ENCODE measurements at regions not wholly inside any gene's neighbourhood (a gene's known extent, or its start where the extent isn't known, plus 50 kb on each side); places are given as distances from the start of the nearest gene placed in this dataset.
"Not testable (repeated sequence)": the region's sequence is repeated elsewhere in the genome, so short reads cannot be mapped to it uniquely, and the experiment has no call there.

DNA sequence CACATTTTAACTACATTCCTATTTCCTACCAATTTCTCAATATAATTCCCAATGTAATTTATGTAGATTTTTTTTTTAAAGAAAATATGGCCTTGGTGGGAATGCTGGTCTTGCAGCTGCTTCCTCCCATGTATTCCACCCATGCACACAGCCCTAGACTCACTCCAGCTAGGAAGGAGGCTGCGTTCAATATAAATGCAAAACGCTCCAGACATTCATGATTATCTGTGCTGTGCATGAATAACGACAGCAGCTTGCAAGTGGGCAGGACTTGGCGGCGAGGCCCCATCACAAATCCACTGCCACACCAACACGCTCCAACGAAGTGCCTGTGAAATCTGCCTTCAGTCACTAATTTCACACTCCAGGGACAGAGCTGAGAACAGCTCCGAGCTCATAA, 391.2 kb downstream of the PREX1 start:
- not testable (repeated sequence) for DNase-seq

DNA sequence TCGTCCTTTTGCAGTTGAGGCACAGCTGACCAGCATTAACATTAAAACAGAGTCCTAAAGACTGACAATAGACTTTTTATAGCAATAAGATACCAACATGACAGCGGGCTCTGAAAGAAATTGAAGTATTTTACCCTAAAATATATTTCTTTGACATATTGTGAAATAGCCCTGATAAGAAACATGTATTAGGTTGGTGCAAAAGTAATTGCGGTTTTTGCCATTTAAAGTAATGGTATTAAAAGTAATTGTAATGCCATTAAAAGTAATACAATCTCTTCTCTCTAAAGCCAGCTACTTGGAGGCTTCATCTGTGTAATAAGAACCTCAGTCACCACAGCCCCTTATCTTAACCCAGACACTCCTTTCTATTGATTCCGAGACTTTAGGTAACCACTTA, 394.6 kb downstream of the PREX1 start:
- no peak for DNase-seq

DNA sequence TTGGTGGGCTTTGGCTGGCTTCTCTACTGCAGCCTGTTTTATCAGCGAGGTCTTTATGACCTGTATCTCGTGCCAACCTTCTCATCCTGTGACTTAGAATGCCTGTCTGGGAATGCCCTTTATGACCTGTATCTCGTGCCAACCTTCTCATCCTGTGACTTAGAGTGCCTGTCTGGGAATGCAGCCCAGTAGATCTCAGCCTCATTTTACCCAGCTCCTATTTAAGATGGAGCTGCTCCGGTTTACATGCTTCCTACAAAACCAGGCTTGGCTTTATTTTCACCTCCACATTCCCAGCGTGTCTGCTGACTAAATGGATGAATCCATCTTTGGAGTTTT, 395.3 kb downstream of the PREX1 start:
- DNase-seq: no peak

DNA sequence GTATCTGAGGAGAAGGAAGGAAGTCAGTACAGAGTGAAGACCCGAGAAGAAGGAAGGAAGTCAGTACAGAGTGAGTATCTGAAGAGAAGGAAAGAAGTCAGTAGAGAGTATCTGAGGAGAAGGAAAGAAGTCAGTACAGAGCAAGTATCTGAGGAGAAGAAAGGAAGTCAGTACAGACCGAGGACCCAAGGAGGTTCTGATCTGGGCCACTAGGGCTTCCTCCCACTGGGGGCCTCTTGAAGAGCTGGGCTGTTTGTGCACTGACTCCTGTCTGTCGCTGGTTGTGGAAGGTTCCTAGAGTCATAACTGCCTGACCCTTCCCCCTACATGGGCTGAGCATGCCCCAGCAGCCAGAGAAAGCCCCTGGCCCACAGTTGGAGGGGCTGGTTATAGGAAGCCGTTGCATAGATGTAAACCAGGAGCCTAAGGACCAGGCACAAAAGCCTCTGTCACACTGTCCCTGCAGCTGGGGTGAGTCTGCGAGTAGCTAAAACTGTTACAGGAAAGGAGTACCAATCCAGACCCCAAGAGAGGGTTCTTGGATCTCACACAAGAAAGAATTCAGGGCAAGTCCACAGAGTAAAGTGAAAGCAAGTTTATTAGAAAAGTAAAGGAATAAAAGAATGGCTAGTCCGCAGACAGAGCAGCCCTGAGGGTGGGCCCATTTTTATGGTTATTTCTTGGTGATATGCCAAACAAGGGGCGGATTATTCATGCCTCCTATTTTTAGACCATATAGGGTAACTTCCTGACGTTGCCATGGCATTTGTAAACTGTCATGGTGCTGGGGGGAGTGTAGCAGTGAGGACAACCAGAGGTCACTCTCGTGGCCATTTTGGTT, 395.9 kb downstream of the PREX1 start:
- DNase-seq: no peak

DNA sequence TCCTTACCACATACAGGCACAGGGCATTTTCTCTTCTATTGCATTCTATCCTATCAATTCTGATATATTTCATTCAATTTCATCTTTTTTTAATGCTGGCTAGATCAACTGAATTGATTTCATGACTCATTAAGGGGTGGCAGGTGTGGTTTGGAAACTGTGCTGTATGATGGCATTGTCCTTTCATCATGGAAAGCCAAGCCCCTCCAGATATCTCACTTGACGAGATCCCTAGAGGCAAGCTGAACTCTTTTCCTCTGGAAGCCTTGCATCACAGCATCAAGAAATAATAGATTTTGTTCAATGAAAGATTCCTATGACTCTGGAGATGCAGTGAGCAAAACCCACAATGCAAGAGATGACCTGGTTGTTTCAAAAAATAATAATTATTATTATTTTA, 401.2 kb downstream of the PREX1 start:
- no peak for DNase-seq

DNA sequence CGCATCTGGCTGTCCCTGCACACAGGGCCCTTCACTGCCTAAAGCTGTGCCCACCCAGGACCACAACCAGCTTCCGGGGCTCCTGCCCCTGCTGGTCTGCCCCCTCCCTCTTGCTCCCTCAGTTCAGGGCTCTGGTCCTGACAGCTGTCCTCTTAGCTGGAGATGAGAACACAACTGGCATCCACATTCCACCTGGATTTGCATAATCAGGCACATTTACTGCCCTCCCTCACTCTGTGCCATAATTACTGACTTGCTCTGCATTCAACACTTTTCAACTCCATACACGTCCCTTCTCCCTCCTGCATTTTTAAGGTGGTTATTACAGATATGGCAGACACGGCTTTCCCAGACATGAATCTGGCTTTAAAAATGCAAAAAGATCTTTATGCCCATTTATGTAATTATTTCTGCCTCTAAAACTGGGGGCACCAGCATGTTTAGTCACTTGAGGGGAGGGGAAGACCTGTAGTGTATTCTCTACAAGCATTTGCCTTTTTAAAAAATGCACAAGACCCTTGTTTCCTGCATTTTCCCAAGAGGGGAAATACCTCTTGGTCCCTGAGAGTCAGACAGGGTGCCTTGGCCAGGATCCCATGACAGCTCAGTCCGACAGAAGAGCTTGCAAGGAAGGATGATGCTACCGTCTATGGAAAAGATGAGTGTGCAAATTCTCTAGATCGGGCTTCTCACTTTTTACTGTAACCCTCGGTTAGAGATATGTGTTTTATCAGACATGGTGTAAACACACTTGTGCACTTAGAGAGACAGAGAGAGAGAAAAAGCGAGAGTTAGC, 401.8 kb downstream of the PREX1 start:
- DNase-seq: no peak

DNA sequence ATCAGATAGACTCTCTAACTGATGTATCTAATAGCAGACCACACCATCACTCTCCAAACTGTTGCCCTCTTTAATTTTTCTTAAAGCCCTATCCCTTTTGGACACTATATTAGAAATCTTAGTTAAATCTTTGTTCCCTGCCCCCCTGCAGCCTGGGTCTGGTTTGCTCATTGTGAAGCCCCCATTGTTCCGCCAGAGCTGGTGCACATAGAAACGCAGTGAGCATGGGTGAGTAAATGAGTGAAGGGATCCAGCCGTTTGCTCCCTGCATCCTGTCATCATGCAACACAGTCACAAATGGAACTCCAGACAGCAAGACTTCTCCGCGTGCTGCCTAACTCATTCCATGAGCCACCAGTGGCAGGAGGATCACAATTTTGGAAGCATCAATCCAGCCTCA, 402.5 kb downstream of the PREX1 start:
- DNase-seq: no peak

DNA sequence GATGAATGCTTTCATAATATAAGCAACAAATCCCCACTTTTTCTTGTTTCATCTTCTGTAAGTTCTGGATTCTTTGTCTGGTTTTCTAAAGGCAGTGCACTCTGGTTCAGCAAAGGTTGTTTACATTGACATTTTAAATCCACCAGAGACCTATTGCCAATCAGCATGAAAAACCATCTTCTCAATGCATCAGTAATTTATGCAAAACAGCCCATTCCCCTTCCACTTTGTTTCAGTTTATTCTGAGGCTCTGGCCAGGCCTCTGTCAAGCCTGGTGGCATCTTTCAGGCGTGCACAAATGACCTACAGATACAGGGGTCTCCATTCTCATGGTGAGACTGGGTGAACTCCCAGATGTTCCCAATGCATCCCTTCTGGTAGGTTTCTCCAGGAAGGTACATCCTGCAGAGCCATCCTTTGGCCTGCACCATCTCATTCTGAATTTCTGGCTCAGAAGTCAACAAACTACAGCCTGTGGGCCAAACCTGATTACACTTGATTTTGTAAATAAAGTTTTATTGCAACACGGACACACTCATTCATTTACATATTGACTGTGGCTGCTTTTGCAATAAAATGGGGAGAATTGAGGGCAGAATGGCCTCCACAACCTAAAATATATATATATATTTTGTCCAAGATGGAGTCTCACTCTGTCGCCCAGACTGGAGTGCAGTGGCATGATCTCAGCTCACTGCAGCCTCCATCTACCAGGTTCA, 405.4 kb downstream of the PREX1 start:
- DNase-seq: no peak

DNA sequence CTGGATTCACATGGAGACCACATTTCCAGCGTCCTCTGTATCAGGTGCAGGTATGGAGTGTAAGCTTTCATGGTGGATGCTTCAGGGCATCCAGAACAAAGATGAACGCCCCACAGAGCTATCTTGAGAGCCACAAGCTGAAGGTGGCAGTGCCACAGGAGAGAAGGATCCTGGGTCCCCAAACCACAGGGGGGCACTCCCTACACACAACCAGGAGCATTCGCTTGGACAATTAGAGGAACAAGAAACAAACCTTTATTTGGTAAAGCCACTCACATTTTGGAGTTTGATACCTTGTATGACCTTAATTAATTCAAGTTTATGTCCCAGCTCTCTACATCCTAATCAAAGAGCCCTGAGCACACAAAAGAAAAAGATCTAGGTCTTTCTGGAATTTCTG, 406.3 kb downstream of the PREX1 start:
- DNase-seq: no peak

DNA sequence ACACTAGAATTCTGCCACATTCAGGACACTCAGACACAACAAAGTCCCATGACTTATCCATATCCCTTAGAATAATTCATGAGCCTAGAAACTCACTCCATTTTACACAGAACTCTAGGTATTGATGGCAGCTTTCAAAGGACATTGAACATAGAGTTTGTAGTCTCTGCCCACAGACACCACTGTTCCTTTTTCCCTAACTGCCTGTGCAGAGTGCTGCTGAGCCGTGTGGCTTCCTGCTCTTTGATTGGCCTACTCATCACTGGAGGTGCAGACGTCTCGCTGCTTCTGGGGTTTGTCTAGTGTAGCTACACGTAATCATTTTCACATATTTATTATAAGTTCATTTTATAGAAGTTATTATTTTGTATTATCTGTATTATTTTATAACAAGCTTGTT, 407.6 kb downstream of the PREX1 start:
- DNase-seq: no peak

DNA sequence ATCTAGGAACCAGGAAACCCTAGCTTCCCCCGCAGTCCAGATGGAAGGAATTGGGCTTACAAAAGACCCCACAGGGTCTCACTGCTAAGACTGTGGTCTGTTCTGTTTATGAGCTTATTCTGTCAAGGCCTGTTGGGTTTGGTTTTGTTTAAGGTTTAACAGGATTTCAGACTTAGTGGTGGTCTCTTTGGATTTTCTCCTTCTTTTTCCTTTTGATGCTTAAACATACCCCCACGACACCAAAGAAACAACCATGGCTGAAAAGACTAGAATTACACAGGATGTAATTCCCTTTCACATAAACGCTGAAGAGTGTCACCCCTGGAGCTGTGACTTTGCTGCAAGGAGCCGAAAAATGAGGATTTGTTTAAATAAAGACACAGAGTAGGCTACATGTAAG, 408.6 kb downstream of the PREX1 start:
- DNase-seq: no peak

DNA sequence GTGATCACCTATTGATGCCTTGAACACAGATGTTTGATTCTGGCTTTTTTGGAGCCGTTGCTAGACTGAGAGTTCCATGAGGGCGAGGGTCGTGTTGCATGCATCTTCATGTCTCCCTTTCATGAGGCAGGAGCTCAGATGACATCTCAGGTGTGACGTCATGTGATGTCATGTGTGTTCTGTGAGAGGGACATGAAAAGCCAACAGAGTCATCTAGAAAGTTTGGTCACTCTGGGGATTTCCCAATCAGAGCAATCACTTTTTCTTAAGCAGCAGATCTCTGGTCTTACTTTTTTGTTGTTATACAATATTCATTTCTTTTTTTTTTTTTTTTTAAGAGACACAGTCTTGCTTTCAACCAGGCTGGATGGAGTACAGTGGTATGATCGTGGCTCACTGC, 411.8 kb downstream of the PREX1 start:
- no peak for DNase-seq

DNA sequence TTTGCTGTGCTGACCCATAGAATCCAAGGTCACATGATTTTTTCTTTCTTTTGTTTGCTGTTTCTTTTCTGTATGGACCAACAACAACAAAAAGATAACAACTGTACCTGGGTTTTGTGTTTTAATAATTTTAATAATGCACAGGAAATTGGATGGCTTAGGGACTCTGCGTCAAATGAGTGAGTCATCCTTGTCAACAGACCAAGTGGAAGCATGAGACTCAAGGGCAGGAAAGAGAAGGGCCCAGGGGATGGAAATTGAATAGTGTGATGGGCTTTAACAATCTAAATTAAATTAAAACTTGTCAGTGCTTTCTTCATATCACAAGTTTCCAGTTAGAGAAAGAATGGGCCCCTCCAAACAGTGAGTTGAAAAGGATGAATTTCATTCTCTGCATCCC, 413.0 kb downstream of the PREX1 start:
- DNase-seq: no peak

DNA sequence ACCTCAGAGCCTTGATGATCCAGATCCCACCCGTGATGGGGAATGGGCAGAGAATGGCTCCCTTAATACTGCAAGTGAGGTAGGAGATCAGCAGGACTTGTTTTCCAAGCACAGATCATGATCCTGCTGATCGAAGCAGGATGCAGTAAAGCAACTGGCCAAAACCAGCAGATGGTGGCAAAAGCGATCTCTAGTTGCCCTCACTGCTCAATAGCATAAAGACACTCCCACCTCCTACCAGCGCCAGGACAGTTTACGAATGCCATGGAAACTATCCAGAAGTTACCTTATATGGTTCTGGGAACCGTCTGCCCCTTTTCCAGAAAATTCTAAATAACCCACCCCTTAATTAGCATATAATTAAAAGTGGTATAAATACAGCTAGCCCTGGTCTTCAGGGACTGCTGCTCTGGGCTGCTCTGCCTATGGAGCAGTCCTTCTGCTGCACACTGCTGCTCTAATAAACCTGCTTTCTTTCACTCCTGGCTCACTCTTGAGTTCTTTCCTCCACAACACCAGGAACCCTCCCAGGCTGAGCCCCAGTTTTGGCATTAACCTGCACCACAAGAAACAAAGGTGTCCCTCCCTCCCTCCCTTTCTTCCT, 415.8 kb downstream of the PREX1 start:
- DNase-seq: no peak

DNA sequence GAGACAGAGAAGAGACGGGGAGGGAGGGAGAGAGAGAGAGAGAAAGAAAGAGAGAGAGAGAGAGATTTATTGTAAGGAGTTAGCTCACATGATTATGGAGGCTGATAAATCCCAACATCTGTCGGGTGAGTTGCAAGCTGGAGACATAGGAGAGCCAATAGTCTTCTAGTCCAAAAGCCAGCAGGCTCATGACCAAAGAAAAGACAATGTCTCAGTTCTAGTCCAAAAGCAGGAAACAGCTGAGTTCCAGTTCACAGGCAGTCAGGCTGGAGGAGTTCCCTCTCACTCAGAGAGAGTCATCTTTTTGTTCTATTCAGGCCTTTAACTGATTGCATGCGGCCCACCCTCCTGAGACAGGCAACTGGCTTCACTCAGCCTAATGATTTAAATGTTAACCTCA, 416.6 kb downstream of the PREX1 start:
- no peak for DNase-seq

DNA sequence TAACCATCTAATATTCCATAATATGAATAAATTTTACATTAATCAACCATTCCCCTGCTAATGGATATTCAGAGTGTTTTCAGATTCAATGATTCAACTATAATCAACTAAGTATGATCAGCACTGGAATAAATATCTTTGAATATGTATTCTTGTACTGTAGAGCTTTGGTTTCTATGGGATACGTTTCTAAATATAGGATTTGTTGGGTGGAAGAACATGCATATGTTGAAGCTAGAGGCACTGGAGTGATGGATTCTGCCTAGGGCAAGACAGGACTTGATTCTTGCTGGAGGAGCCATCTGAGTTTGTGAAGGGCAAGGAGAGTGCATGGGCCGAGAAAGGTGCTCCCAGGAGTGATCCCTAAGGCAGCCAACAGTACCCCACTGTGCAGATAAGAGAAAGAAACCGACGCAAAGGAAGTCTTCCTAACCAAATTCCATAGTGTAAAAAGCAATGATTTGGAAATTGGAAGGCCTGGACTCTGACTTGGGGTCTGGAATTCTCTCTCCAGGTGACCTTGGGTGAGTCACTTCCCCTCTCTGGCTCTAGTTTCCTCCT, 418.7 kb downstream of the PREX1 start:
- DNase-seq: no peak

DNA sequence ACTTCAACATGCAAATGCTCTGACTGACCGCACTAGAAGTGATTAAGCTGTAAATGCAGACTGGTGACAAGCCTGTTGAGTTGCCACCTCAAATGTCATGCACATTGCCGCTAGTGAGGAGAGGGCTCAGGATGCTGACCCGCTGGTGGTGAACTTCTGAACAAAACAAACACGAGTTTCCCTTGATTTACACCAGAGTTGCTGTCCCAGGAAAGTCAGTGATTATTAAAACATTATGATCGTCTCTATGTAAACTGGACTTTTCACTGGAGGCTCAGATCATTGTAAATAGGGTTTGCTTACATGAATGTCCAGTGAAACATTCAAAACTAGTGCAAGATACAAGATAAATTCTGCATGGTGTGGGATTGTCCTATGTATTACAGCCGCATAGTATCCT, 420.1 kb downstream of the PREX1 start:
- DNase-seq: no peak

DNA sequence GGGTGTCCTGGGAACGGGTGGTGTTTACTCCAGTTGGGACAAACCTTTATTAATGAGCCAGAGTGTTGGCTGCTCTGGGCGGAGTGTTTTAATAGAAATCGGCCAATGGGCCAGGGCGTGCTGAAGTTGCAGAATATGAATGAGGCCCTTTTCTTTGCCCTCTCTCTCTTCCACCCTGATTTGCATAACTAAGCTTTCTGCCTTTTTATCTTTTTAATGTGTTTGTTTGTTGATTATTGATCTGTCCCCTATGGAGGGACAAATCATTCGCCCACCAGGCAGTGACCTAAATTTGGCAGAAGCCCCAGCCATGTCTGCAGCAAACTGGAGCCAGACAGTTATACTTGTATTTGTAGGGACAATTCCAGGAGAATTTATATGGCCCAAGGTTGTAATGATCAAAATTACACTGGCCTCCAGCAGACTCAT, 420.9 kb downstream of the PREX1 start:
- DNase-seq: no peak

DNA sequence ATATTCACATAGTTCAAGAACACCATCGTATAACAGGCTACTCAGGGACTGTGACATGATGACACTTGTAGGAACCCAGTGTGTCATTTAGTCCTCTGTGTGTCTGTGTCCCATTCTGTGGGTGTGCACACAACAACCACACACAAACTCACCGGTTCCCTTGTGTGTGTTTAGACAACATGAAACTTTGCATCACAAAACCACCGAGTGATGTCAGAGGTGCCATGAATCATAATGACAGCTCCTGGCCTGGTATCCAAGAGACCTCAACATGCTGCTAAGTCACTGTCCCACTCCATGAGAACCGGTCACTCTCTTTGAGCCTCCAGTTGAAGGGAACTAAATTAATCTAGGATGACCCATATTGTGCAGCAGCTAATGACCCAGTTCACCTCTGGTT, 421.3 kb downstream of the PREX1 start:
- no peak for DNase-seq

DNA sequence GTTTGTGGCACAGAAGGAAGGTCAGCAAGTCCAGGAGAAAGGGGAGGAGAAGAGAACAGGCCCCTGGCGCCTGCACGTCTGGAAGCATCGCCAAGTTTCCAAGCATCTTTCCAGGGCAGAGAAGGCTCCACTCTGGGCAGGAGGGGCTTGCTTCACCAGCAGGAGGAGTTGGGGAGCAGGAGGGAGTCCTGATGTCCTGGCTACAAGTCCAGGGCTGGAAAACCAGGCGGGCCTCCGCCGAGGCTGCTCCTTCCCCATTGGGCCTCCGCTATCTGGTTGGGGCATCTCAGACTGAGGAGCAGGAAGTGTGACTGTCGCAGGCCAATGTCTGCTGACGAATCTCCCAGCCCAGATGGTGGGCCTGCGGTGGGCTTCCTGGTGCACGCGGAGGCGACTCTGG, 421.9 kb downstream of the PREX1 start:
- DNase-seq: no peak

DNA sequence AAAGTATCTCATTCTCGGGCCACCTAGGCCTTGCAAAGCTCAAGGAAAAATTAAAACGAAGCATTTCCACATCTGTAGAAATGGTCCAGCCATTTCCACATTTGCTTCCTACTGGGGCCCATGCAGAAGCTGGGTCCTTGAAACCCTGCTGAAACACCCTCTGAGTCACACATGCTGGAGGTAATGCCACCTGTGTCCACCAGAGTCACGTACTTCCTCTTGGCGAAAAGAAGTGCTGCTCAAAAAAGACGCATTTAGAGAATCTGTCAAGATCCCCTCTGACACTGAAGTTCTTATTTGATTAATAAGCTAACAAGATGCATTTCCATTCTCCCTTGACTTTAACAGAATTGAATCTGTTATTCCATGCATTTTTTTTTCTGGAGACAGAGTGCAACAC, 423.2 kb downstream of the PREX1 start:
- DNase-seq: no peak

DNA sequence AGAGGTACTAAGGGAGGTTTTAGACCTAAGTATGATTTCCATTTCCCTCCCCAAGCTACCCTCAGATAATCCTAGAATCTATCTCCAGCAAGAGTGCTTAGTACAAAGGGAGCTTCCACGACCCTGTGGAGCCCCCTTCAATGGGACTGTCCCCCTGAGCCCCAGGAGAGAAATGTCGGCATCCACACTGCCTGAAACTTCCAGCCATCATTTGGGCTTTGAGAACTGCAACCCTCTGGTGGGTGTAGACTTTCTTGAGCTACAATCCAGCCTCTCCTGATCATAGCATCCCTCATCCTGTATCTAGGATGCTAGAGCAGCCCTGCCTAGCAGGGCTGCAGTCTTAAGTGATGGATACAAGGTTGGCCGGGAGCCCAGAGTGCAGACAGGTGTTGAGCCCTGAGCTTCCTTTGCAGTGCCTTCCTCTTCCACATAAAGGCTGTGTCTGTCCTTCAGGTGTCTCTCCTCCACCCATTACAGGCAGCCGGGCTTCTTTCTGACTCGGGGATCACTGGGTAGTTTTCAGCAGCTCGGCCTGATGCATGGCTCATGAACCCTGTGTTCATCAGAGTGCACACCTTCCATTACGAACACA, 424.5 kb downstream of the PREX1 start:
- DNase-seq: no peak

DNA sequence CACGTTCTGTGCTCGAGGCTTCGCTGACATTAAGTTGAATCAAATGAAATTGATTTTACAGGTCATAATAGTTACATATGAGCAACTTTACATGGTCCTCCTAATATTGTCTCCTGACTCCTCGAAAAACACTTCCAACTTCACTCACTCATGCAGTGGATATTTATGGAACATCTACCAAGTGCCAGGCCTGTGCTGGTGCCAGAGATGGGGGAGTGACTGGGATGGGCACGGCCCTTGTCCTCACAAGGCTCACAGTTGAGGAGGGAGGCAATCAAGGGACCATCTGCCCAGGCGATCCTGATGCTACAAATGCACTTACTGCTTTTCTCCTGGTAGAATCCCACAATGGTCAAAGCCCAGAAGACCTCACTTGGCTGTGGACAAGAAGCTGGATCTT, 426.4 kb downstream of the PREX1 start:
- DNase-seq: no peak

Measured in AML-193 (cell line).